Spleen (tissue), 11 donors: ENCODE measurements at regions not wholly inside any gene's neighbourhood (a gene's known extent, or its start where the extent isn't known, plus 50 kb on each side); places are given as distances from the start of the nearest gene placed in this dataset.

ENCODE experiments used
- DNase-seq: peaks from one replicate; pipeline ENCODE4 v3.0.0-alpha.2; 2020
- H3K27ac ChIP-seq, 8 donors: fragments of 200-600 bp; sonication (generic) in 7 of 8; 1 replicate in 4 of 8; 2 replicates in 4 of 8; pipeline versions ENCODE4 v1.5.0 to v1.8.0; 2016 to 2021; ENCODE audit warnings: inconsistent platforms in 4 of 8, mild to moderate bottlenecking in 4 of 8, moderate library complexity in 1 of 8
- H3K27me3 ChIP-seq, 7 donors: fragments of 200-600 bp; sonication (generic) in 6 of 7; replicated peaks in 1 of 7; 1 replicate in 4 of 7; 2 replicates in 3 of 7; pipeline versions ENCODE4 v1.5.0 to v1.8.0; 2016 to 2021; ENCODE audit warnings: inconsistent platforms in 3 of 7, mild to moderate bottlenecking in 1 of 7
- H3K36me3 ChIP-seq, 6 donors: fragments of 200-600 bp; sonication (generic) in 5 of 6; 1 replicate in 4 of 6; 2 replicates in 2 of 6; pipeline versions ENCODE4 v1.5.0 to v1.8.0; 2016 to 2021; ENCODE audit warnings: inconsistent platforms in 2 of 6
- H3K4me1 ChIP-seq, 6 donors: fragments of 200-600 bp; sonication (generic) in 5 of 6; 1 replicate in 3 of 6; 2 replicates in 3 of 6; pipeline versions ENCODE4 v1.5.0 to v1.8.0; 2016 to 2021; ENCODE audit warnings: inconsistent platforms in 3 of 6
- H3K4me3 ChIP-seq, 8 donors: fragments of 200-600 bp; sonication (generic) in 7 of 8; 1 replicate in 4 of 8; 2 replicates in 4 of 8; pipeline versions ENCODE4 v1.5.0 to v1.8.0; 2016 to 2021; ENCODE audit warnings: inconsistent platforms in 4 of 8, mild to moderate bottlenecking in 4 of 8, moderate library complexity in 2 of 8
- H3K9me3 ChIP-seq, 8 donors: fragments of 200-600 bp; sonication (generic) in 7 of 8; 1 replicate in 4 of 8; 2 replicates in 4 of 8; pipeline versions ENCODE4 v1.5.0 to v1.8.0; 2016 to 2021; ENCODE audit warnings: inconsistent platforms in 4 of 8
- CTCF ChIP-seq, 11 experiments: fragments of 200-600 bp in 7 of 11; fragments of 450-650 bp in 4 of 11; sonication (generic) in 4 of 11; IDR thresholded peaks in 8 of 11; conservative IDR thresholded peaks in 3 of 11; 1 replicate in 7 of 11; 2 replicates in 4 of 11; pipeline versions ENCODE4 v1.4.0 to v1.8.0; 2016 to 2021; ENCODE audit warnings: antibody characterized with exemption in 11 of 11, inconsistent platforms in 4 of 11, mild to moderate bottlenecking in 1 of 11
- POLR2A ChIP-seq, 3 donors: fragments of 450-650 bp; IDR thresholded peaks; one replicate each; pipeline ENCODE4 v1.5.1; 2017; ENCODE audit warnings: antibody characterized with exemption in 3 of 3, mild to moderate bottlenecking in 1 of 3
- POLR2AphosphoS5 ChIP-seq, 3 donors: sonication (generic); formaldehyde crosslinking; IDR thresholded peaks; one replicate each; pipeline ENCODE4 v1.5.1; 2017; ENCODE audit warnings: antibody characterized with exemption in 3 of 3
- WGBS, 5 donors: extraction: QIAGEN DNeasy Blood & Tissue Kit in 3 of 5; methylation state at CpG; one replicate each; pipeline versions ENCODE4 v1.1.5 to v1.1.7; 2013 to 2018; 5-methylcytosine and 5-hydroxymethylcytosine counted together
- intact Hi-C: fragments of 100-400 bp; cut with DNase I; formaldehyde crosslinking; loops from one replicate; pipeline ENCODE4 v1.15.0; 2023; ENCODE audit warnings: low total_unique reads
- donor health status: healthy with polysubstance abuse.
- donor health status: DM: no; HTN: no; CAD: no; lungs with moderate emphysema.
- donor health status: DM: no; HTN: no; CAD: no.
- donor health status: Bipolar disorder and iron deficiency.
- donor health status: healthy.
- donor health status: DM: no; HTN: no; CAD: no.
- donor health status: DM: yes; HTN: yes; CAD: no.

- no peaks in the 10 kb centered on the region for H3K9me3 ChIP-seq
- TF ChIP-seq POLR2A (IDR thresholded peaks at IDR 0.05) = no peak
- TF ChIP-seq CTCF (IDR thresholded peaks at IDR 0.05 in 8 of 11, conservative IDR thresholded peaks at IDR 0.05 in 3 of 11) = no peak
- no peak for TF ChIP-seq POLR2AphosphoS5 (IDR thresholded peaks at IDR 0.05)
Observed at GRCh38 chr9:30925635-30926034, 1458.8 kb upstream of the ACO1 start.

DNA sequence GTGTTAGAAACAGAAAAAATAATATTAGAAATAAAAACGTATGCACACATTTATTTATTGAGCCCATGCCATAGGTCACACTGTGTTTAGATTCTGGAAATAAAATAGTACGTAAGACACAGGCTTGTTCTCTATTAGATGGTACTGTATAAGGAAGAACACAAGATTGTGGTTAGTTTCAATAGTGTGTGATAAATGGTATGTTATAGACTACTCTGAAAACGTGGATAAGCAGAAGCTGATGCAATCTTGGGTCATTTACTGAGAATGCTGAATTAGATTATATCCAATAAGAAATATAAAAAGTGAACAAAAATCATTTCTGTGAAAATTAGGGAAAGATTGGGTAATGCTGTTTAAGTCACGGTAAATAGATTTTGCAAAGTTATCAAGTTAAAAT is 1456.4 kb upstream of the ACO1 start:
- no peak for DNase-seq
- no peak overlapping the region for H3K27ac ChIP-seq
- WGBS, 5 donors = 64 to 77% (median 65%) methylated on average over 4 of the region's 4 CpGs
- no peak overlapping the region for H3K4me3 ChIP-seq
- H3K4me1 ChIP-seq = no peaks in the 10 kb centered on the region
- intact Hi-C loops = no loop called here
- TF ChIP-seq CTCF (IDR thresholded peaks at IDR 0.05 in 8 of 11, conservative IDR thresholded peaks at IDR 0.05 in 3 of 11) = no peak
- no peak for TF ChIP-seq POLR2AphosphoS5 (IDR thresholded peaks at IDR 0.05)
- no peak for TF ChIP-seq POLR2A (IDR thresholded peaks at IDR 0.05)
- no peaks in the 10 kb centered on the region for H3K9me3 ChIP-seq
- no peaks in the 10 kb centered on the region for H3K36me3 ChIP-seq
- H3K27me3 ChIP-seq = no peaks in the 10 kb centered on the region

More at GRCh38 chr9:30925635-30926034, 1458.8 kb upstream of the ACO1 start:
- no peak for DNase-seq
- Histone ChIP-seq H3K27ac (no peak overlapping the region), H3K36me3 (no peaks in the 10 kb centered on the region), H3K27me3 (no peaks in the 10 kb centered on the region), H3K4me1 (no peaks in the 10 kb centered on the region), H3K4me3 (no peak overlapping the region)
- WGBS, 5 donors = 90 to 97% (median 94%) methylated on average over 2 of the region's 2 CpGs
- intact Hi-C loops = no loop called here

- no peaks in the 10 kb centered on the region for H3K27me3 ChIP-seq
- H3K36me3 ChIP-seq = no peaks in the 10 kb centered on the region
- WGBS, 5 donors = 70 to 81% (median 77%) methylated on average over 2 of the region's 2 CpGs
- no peak for DNase-seq
- H3K27ac ChIP-seq = no peak overlapping the region
- H3K4me1 ChIP-seq = no peaks in the 10 kb centered on the region
- no peaks in the 10 kb centered on the region for H3K9me3 ChIP-seq
- TF ChIP-seq CTCF (IDR thresholded peaks at IDR 0.05 in 8 of 11, conservative IDR thresholded peaks at IDR 0.05 in 3 of 11) = no peak
- TF ChIP-seq POLR2AphosphoS5 (IDR thresholded peaks at IDR 0.05) = no peak
- no peak for TF ChIP-seq POLR2A (IDR thresholded peaks at IDR 0.05)
- H3K4me3 ChIP-seq = no peak overlapping the region
- intact Hi-C loops = no loop called here
Observed at GRCh38 chr9:30932226-30932625, 1452.2 kb upstream of the ACO1 start.

DNA sequence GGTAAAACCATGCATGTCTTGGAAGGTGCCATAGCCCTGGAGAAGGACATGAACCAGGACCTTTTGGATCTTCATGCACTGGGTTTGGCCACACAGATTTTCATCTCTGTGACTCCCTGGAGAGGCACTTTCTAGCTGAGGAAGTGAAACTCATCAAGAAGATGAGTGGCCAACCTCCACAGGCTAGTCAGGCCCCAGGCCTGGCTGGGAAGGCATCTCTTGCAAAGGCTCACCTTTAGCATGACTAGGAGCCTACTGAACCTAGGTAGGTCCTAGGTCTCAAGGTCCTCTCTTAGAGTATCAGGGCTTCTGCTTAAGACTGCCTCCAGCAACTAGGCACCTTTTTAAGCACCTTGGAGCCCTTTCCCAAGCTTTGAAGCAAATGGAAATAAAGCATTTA is 1448.7 kb upstream of the ACO1 start:
- intact Hi-C loops = no loop called here
- H3K9me3 ChIP-seq = no peaks in the 10 kb centered on the region
- no peak for TF ChIP-seq POLR2AphosphoS5 (IDR thresholded peaks at IDR 0.05)
- no peak for TF ChIP-seq POLR2A (IDR thresholded peaks at IDR 0.05)
- no peak for TF ChIP-seq CTCF (IDR thresholded peaks at IDR 0.05 in 8 of 11, conservative IDR thresholded peaks at IDR 0.05 in 3 of 11)
- H3K27me3 ChIP-seq = no peaks in the 10 kb centered on the region
- H3K36me3 ChIP-seq = no peaks in the 10 kb centered on the region
- no peak for DNase-seq
- no peaks in the 10 kb centered on the region for H3K4me1 ChIP-seq
- no peak overlapping the region for H3K27ac ChIP-seq
- no peak overlapping the region for H3K4me3 ChIP-seq
